ENCODE measurements at regions not wholly inside any gene's neighbourhood (a gene's known extent, or its start where the extent isn't known, plus 50 kb on each side); places are given as distances from the start of the nearest gene placed in this dataset.

GRCh38 chr3:124201786-124202185, 209.9 kb upstream of the ROPN1 start:
- TF ChIP-seq CTCF (conservative IDR thresholded peaks at IDR 0.05; ENCODE audit: low read length) (no peak), EZH2phosphoT487 (IDR thresholded peaks at IDR 0.05; ENCODE audit: borderline replicate concordance) (no peak)

Data from Loucy (cell line).